Neutrophil (primary cell): ENCODE measurements at regions not wholly inside any gene's neighbourhood (a gene's known extent, or its start where the extent isn't known, plus 50 kb on each side); places are given as distances from the start of the nearest gene placed in this dataset.

Experiments
- H3K27ac ChIP-seq: fragments of 200-600 bp; sonication (generic); 2 replicates; pipeline ENCODE4 v1.5.1; 2016; ENCODE audit warnings: mild to moderate bottlenecking, moderate library complexity
- H3K27me3 ChIP-seq: fragments of 200-600 bp; sonication (generic); 2 replicates; pipeline ENCODE4 v1.6.0; 2016; ENCODE audit warnings: mild to moderate bottlenecking
- H3K36me3 ChIP-seq: fragments of 200-600 bp; sonication (generic); 2 replicates; pipeline ENCODE4 v1.5.1; 2017
- H3K4me1 ChIP-seq, 2 experiments: fragments of 200-600 bp in 1 of 2; sonication (generic) in 1 of 2; 1 replicate in 1 of 2; 2 replicates in 1 of 2; pipeline versions ENCODE4 v1.5.1 to v1.6.1; 2013 to 2016; ENCODE audit warnings: low read depth in 1 of 2, low read length in 1 of 2, mild to moderate bottlenecking in 1 of 2, moderate library complexity in 1 of 2; ENCODE audit not compliant: control insufficient read depth in 1 of 2, insufficient read depth in 1 of 2
- H3K4me3 ChIP-seq, 2 experiments: fragments of 200-600 bp in 1 of 2; sonication (generic) in 1 of 2; 1 replicate in 1 of 2; 2 replicates in 1 of 2; pipeline ENCODE4 v1.5.1; 2013 to 2016; ENCODE audit warnings: low read depth in 1 of 2, low read length in 1 of 2, mild to moderate bottlenecking in 1 of 2, moderate library complexity in 1 of 2
- H3K9me3 ChIP-seq: fragments of 200-600 bp; sonication (generic); 2 replicates; pipeline ENCODE4 v1.5.1; 2016
- TF ChIP-seq, protein P1 (sequence below): fragments of 200-600 bp; sonication (generic); IDR thresholded peaks from 2 replicates; pipeline ENCODE4 v1.5.1; 2016; ENCODE audit warnings: antibody characterized with exemption

DNA sequence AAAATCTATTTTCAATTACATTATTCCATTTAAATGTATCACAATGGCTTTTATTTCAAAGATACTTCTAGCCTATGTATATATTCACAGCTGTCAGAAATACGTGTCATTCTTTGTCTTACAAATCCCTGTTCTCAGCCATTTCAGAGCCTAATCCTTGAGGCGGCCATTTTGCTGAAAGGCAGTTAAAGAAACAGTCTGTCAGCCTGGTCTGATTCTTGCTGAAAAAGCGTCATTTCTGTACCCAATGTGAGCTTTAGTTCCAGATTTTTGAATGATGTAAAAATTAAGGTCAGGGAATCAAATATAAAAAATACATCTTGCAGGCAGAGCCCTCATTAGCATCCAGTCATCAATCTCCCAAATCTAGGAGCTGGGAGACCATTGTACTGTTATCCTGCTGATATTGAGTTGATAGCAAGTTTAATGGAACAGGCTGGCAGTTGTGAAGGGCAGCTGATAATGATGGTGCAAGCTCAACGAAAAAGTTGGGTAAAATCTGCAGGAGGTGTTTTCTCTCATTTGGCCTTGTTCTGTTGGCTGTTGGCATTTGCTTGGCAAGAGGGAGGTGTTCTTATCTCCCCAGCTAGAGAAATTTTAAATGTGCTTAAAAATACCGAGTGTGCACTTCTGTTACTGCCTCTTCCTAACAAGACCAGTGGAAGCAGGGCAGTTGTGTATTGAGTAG lies 314.8 kb downstream of the SOX4 start:
- no peaks in the 10 kb centered on the region for H3K27me3 ChIP-seq
- H3K36me3 ChIP-seq, result no peaks in the 10 kb centered on the region
- H3K4me3 ChIP-seq, result no peak overlapping the region
- no peaks in the 10 kb centered on the region for H3K9me3 ChIP-seq
- H3K27ac ChIP-seq, result no peak overlapping the region
- TF ChIP-seq, protein P1, sequence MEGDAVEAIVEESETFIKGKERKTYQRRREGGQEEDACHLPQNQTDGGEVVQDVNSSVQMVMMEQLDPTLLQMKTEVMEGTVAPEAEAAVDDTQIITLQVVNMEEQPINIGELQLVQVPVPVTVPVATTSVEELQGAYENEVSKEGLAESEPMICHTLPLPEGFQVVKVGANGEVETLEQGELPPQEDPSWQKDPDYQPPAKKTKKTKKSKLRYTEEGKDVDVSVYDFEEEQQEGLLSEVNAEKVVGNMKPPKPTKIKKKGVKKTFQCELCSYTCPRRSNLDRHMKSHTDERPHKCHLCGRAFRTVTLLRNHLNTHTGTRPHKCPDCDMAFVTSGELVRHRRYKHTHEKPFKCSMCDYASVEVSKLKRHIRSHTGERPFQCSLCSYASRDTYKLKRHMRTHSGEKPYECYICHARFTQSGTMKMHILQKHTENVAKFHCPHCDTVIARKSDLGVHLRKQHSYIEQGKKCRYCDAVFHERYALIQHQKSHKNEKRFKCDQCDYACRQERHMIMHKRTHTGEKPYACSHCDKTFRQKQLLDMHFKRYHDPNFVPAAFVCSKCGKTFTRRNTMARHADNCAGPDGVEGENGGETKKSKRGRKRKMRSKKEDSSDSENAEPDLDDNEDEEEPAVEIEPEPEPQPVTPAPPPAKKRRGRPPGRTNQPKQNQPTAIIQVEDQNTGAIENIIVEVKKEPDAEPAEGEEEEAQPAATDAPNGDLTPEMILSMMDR, result no peak
- no peaks in the 10 kb centered on the region for H3K4me1 ChIP-seq

DNA sequence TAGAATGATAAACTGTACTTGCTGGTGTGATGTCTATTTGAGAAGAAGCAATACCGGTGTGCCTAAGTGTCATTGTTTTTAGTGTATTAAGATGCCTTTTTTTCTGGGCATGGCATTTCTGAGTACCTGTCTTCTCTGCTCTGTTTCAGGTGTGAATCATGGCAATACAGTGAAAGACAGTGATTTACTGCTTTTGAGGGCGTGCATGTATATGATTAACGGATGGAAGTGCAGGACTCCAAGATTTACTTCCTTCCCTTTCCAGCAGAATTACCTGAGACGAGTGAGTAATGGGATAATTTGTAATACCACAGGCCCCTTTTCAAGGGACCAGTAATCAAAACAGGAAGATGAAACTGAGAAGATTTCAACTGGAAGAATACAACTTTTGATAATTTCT lies 315.8 kb downstream of the SOX4 start:
- Histone ChIP-seq H3K27ac (no peak overlapping the region), H3K4me3 (no peak overlapping the region), H3K27me3 (no peaks in the 10 kb centered on the region), H3K4me1 (no peaks in the 10 kb centered on the region), H3K9me3 (no peaks in the 10 kb centered on the region), H3K36me3 (no peaks in the 10 kb centered on the region)
- TF ChIP-seq, protein P1, result no peak

DNA sequence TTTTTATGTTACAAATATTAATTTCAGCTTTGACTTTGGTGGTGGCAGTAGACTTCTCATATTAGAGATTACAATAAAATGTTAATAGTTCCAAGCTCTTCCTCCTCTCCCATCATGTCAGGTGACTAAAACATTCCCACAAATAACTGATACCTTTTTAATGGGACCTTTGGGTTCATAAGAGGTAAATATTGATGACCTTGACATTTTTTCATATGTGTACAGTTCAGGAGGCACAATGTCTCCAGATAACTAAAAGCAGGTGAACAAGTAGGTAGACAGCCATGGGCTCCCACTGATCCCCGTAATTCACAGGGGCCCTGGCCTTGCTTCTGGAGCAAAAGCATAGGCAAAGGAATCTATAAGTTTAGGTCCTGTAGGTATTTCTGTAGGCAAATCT lies 317.7 kb downstream of the SOX4 start:
- no peak overlapping the region for H3K27ac ChIP-seq
- TF ChIP-seq, protein P1, result no peak
- H3K4me3 ChIP-seq, result no peak overlapping the region
- no peaks in the 10 kb centered on the region for H3K4me1 ChIP-seq
- no peaks in the 10 kb centered on the region for H3K9me3 ChIP-seq
- no peaks in the 10 kb centered on the region for H3K27me3 ChIP-seq
- no peaks in the 10 kb centered on the region for H3K36me3 ChIP-seq

DNA sequence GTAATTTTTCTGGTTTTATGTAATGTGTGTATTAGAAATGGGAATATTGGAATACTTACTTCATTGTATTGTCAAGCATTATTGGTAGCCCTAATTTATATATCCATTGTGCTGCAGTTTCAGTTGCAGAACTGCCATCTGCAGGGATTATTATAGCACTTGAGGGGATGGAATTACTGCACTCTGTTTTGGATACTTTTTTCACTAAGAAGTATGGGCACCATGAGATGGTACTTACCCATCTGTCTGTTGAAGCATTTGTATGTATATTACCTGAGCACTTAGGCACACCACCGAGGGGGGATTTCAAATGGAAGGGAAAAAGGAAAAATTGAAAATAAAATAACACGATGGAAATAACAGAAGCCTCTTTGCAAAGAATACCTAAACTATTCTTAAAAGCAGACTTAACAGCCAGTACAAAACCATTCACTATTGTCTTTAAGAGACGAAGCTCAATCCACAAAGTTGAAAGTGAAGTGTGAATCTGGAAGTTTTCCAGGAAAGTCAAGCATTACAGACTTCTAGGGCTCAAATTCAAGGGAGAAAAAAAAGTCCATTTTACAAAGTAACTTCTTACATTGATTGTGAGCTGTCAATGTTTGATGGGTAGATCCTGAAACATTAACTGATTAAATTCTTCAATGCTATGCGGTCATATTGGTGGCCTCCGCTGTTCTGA lies 318.7 kb downstream of the SOX4 start:
- TF ChIP-seq, protein P1, result no peak
- H3K27ac ChIP-seq, result no peak overlapping the region

DNA sequence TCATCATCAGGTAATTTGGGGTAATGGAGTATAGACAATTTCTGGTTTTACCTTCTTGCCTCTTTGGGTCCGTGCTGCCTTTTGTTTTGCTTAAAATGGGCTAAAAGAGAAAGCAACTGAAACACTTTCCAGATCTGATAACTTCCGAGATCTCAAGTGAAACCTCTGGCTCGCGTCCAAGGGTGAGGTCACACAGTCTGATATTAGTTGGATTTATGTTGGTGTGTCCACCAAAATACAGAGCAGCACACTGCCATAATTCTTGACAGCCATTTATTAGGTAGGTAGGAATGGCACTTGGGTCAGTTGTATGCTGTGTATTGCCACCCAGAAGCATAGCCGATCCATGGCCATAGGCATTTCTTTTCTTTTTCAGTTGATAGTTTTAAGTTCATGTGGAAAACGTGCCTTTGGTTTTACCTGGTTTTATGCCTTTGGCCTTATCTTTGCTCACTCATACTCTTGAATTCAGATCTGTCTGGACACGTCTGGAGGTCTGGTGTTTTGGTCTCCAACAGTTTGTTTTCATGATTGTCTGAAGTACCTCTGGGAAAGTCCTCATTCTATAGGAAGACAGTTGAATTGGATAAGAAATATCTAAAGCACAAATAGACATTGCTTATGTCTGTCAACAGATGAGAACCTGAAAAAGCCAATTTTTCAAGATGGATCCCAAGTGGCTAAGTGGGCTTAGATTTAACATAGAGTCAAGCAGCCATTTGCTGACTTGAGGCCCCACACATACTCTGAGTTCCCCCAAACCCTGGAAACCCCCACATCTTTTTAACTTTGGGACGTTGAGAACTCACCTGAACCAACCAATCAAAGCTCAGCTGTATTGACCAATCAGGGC lies 320.8 kb downstream of the SOX4 start:
- no peaks in the 10 kb centered on the region for H3K9me3 ChIP-seq
- no peaks in the 10 kb centered on the region for H3K4me1 ChIP-seq
- no peak overlapping the region for H3K4me3 ChIP-seq
- H3K27ac ChIP-seq, result no peak overlapping the region
- H3K27me3 ChIP-seq, result no peaks in the 10 kb centered on the region
- TF ChIP-seq, protein P1, result no peak
- no peaks in the 10 kb centered on the region for H3K36me3 ChIP-seq

More for the DNA sequence above, 318.7 kb downstream of the SOX4 start:
- Histone ChIP-seq H3K4me1 (no peaks in the 10 kb centered on the region), H3K36me3 (no peaks in the 10 kb centered on the region), H3K9me3 (no peaks in the 10 kb centered on the region), H3K4me3 (no peak overlapping the region), H3K27me3 (no peaks in the 10 kb centered on the region)
